HEK293T (cell line): ENCODE measurements at regions not wholly inside any gene's neighbourhood (a gene's known extent, or its start where the extent isn't known, plus 50 kb on each side); places are given as distances from the start of the nearest gene placed in this dataset.

Experiments
- CTCF ChIA-PET: fragments of 350-600 bp; formaldehyde crosslinking; extraction: SDS; loops from one replicate; lab custom pipeline; 2021; ENCODE audit warnings: antibody characterized with exemption, inconsistent platforms; lab: Yijun Ruan, JAX
- POLR2A ChIA-PET: fragments of 350-600 bp; formaldehyde crosslinking; extraction: SDS; loops from one replicate; lab custom pipeline; 2020; ENCODE audit warnings: antibody characterized with exemption, inconsistent platforms; lab: Yijun Ruan, JAX
- DNase-seq: peaks from one replicate; pipeline ENCODE4 v3.0.0; 2012; ENCODE audit warnings: mixed read lengths; ENCODE audit errors: extremely low spot score
- ARNT ChIP-seq: fragments of 450-650 bp; IDR thresholded peaks from 2 replicates; pipeline ENCODE4 v1.6.1; 2017; ENCODE audit warnings: mild to moderate bottlenecking
- BHLHE40 ChIP-seq: fragments of 450-650 bp; IDR thresholded peaks from 2 replicates; pipeline ENCODE4 v1.6.1; 2016; ENCODE audit warnings: mild to moderate bottlenecking, moderate library complexity, borderline replicate concordance
- CTBP1 ChIP-seq: fragments of 450-650 bp; IDR thresholded peaks from 2 replicates; pipeline ENCODE4 v1.6.1; 2016; ENCODE audit warnings: borderline replicate concordance
- ELF4 ChIP-seq: fragments of 450-650 bp; IDR thresholded peaks from 2 replicates; pipeline ENCODE4 v1.6.1; 2017; ENCODE audit warnings: antibody characterized with exemption
- FOXA1 ChIP-seq: fragments of 450-650 bp; IDR thresholded peaks from 2 replicates; pipeline ENCODE4 v1.6.1; 2016; ENCODE audit warnings: mild to moderate bottlenecking
- FOXK2 ChIP-seq: fragments of 450-650 bp; IDR thresholded peaks from 2 replicates; pipeline ENCODE4 v1.6.1; 2016; ENCODE audit warnings: mild to moderate bottlenecking
- FOXM1 ChIP-seq: fragments of 450-650 bp; IDR thresholded peaks from 2 replicates; pipeline ENCODE4 v1.6.1; 2017; ENCODE audit warnings: mild to moderate bottlenecking, borderline replicate concordance
- HDGF ChIP-seq: fragments of 450-650 bp; IDR thresholded peaks from 2 replicates; pipeline ENCODE4 v1.6.1; 2017; ENCODE audit warnings: antibody characterized with exemption, borderline replicate concordance
- L3MBTL2 ChIP-seq: fragments of 450-650 bp; conservative IDR thresholded peaks from 2 replicates; pipeline ENCODE4 v1.6.1; 2016; ENCODE audit warnings: mild to moderate bottlenecking
- LEF1 ChIP-seq: fragments of 450-650 bp; IDR thresholded peaks from 2 replicates; pipeline ENCODE4 v1.6.1; 2017; ENCODE audit warnings: mild to moderate bottlenecking, borderline replicate concordance
- NFRKB ChIP-seq: fragments of 450-650 bp; IDR thresholded peaks from 2 replicates; pipeline ENCODE4 v1.6.1; 2016; ENCODE audit warnings: mild to moderate bottlenecking, moderate library complexity
- PKNOX1 ChIP-seq: fragments of 450-650 bp; IDR thresholded peaks from 2 replicates; pipeline ENCODE4 v1.6.1; 2016
- SP1 ChIP-seq: fragments of 450-650 bp; IDR thresholded peaks from 2 replicates; pipeline ENCODE4 v1.6.1; 2017
- SUZ12 ChIP-seq: fragments of 450-650 bp; IDR thresholded peaks from 2 replicates; pipeline ENCODE4 v1.6.1; 2016; ENCODE audit warnings: mild to moderate bottlenecking
- TARDBP ChIP-seq: fragments of 450-650 bp; IDR thresholded peaks from 2 replicates; pipeline ENCODE4 v1.6.1; 2016
- ZNF384 ChIP-seq: fragments of 450-650 bp; IDR thresholded peaks from 2 replicates; pipeline ENCODE4 v1.6.1; 2016

- DNase-seq = no peak
- ChIA-PET POLR2A (no interaction called here), CTCF (no interaction called here)
- no peak for TF ChIP-seq SP1
- TF ChIP-seq ELF4 = no peak
- TF ChIP-seq SUZ12 = no peak
- no peak for TF ChIP-seq PKNOX1
- TF ChIP-seq BHLHE40 = no peak
- TF ChIP-seq NFRKB = no peak
- TF ChIP-seq L3MBTL2 = no peak
- no peak for TF ChIP-seq FOXA1
- no peak for TF ChIP-seq FOXM1
- TF ChIP-seq ZNF384 = no peak
- no peak for TF ChIP-seq LEF1
- no peak for TF ChIP-seq TARDBP
- no peak for TF ChIP-seq CTBP1
- TF ChIP-seq HDGF = no peak
- TF ChIP-seq ARNT = no peak
- TF ChIP-seq FOXK2 = no peak
These were observed 730.5 kb upstream of the MAP3K7 start for GRCh38 chr6:91317247-91317835.

GRCh38 chr6:91310178-91310577 lies 723.3 kb upstream of the MAP3K7 start:
- POLR2A ChIA-PET = no interaction called here
- no peak for TF ChIP-seq HDGF
- TF ChIP-seq PKNOX1 = no peak
- TF ChIP-seq TARDBP = no peak
- no peak for TF ChIP-seq FOXM1
- no peak for TF ChIP-seq CTBP1
- no peak for TF ChIP-seq FOXA1
- TF ChIP-seq LEF1 = no peak
- no peak for TF ChIP-seq L3MBTL2
- TF ChIP-seq ARNT = no peak
- no peak for TF ChIP-seq FOXK2
- CTCF ChIA-PET = no interaction called here
- no peak for DNase-seq

GRCh38 chr6:91305755-91306154 lies 718.9 kb upstream of the MAP3K7 start:
- ChIA-PET POLR2A (no interaction called here), CTCF (no interaction called here)
- peak; percentile 55; the same call in 1 of the 2 replicates for TF ChIP-seq PKNOX1
- no peak for TF ChIP-seq TARDBP
- no peak for DNase-seq

- CTCF ChIA-PET = no interaction called here
- TF ChIP-seq SP1 (no peak), FOXK2 (no peak), ZNF384 (no peak), ELF4 (no peak), LEF1 (no peak), ARNT (no peak), FOXM1 (no peak)
- POLR2A ChIA-PET = no interaction called here
- DNase-seq = no peak
These were observed 717.6 kb upstream of the MAP3K7 start for GRCh38 chr6:91304521-91304920.

- no peak for DNase-seq
- TF ChIP-seq PKNOX1 = no peak
- TF ChIP-seq ELF4 = no peak
- no peak for TF ChIP-seq FOXA1
- CTCF ChIA-PET = no interaction called here
- POLR2A ChIA-PET = no interaction called here
These were observed 716.5 kb upstream of the MAP3K7 start for GRCh38 chr6:91303326-91303725.

- ChIA-PET CTCF (no interaction called here), POLR2A (no interaction called here)
- TF ChIP-seq CTBP1 (peak; percentile 94), SUZ12 (no peak), PKNOX1 (peak; percentile 70), FOXA1 (no peak)
- peak; percentile 52 for DNase-seq
These were observed 712.9 kb upstream of the MAP3K7 start for GRCh38 chr6:91299544-91300491.
